ENCODE measurements at regions not wholly inside any gene's neighbourhood (a gene's known extent, or its start where the extent isn't known, plus 50 kb on each side); places are given as distances from the start of the nearest gene placed in this dataset.

- TF ChIP-seq CTCF (IDR thresholded peaks at IDR 0.05; ENCODE audit: low read depth, low read length) (no peak), POLR2A (IDR thresholded peaks at IDR 0.05; ENCODE audit: extremely low read depth, insufficient read length) (no peak), MAX (IDR thresholded peaks at IDR 0.05; ENCODE audit: low read depth, low read length) (no peak)
Measured at GRCh38 chr3:160076519-160076918, 87.9 kb downstream of the IL12A start.
